Stimulated activated CD4-positive, alpha-beta T cell treated with anti-CD3 and anti-CD28 coated beads, Interleukin-4, amount 100 ng/mL, for 1 hour (primary cell): ENCODE measurements at regions not wholly inside any gene's neighbourhood (a gene's known extent, or its start where the extent isn't known, plus 50 kb on each side); places are given as distances from the start of the nearest gene placed in this dataset.

Experiments used
- DNase-seq: peaks from one replicate; pipeline ENCODE4 v3.0.0-alpha.2; 2020

GRCh38 chr10:10120671-10121070 lies 897.0 kb upstream of the CELF2 start:
- DNase-seq, result no peak

GRCh38 chr10:10125676-10126075 lies 892.0 kb upstream of the CELF2 start:
- DNase-seq, result no peak

GRCh38 chr10:10126218-10126617 lies 891.5 kb upstream of the CELF2 start:
- no peak for DNase-seq

GRCh38 chr10:10128387-10128786 lies 889.3 kb upstream of the CELF2 start:
- DNase-seq, result no peak

GRCh38 chr10:10130686-10131085 lies 887.0 kb upstream of the CELF2 start:
- no peak for DNase-seq

- no peak for DNase-seq
These were observed 885.7 kb upstream of the CELF2 start for GRCh38 chr10:10132009-10132408.

GRCh38 chr10:10133281-10133680 lies 884.4 kb upstream of the CELF2 start:
- DNase-seq, result no peak

GRCh38 chr10:10138685-10139084 lies 879.0 kb upstream of the CELF2 start:
- no peak for DNase-seq

- DNase-seq, result no peak
These were observed 875.8 kb upstream of the CELF2 start for GRCh38 chr10:10141782-10142382.

- no peak for DNase-seq
These were observed 871.1 kb upstream of the CELF2 start for GRCh38 chr10:10146604-10147003.

- DNase-seq, result no peak
These were observed 867.8 kb upstream of the CELF2 start for GRCh38 chr10:10149899-10150298.

GRCh38 chr10:10156917-10157600 lies 860.6 kb upstream of the CELF2 start:
- DNase-seq, result no peak

GRCh38 chr10:10160821-10161312 lies 856.8 kb upstream of the CELF2 start:
- DNase-seq, result no peak

- DNase-seq, result no peak
These were observed 852.8 kb upstream of the CELF2 start for GRCh38 chr10:10164848-10165247.

- DNase-seq, result no peak
These were observed 852.3 kb upstream of the CELF2 start for GRCh38 chr10:10165415-10165814.

GRCh38 chr10:10178476-10178875 lies 839.2 kb upstream of the CELF2 start:
- DNase-seq, result no peak

- DNase-seq, result no peak
These were observed 823.8 kb upstream of the CELF2 start for GRCh38 chr10:10193848-10194247.

GRCh38 chr10:10196701-10197100 lies 821.0 kb upstream of the CELF2 start:
- no peak for DNase-seq

GRCh38 chr10:10197423-10197822 lies 820.2 kb upstream of the CELF2 start:
- no peak for DNase-seq

GRCh38 chr10:10198363-10198762 lies 819.3 kb upstream of the CELF2 start:
- DNase-seq, result no peak

- DNase-seq, result no peak
These were observed 813.3 kb upstream of the CELF2 start for GRCh38 chr10:10204415-10204814.

- DNase-seq, result no peak
These were observed 811.8 kb upstream of the CELF2 start for GRCh38 chr10:10205906-10206305.

- no peak for DNase-seq
These were observed 810.1 kb upstream of the CELF2 start for GRCh38 chr10:10207538-10207937.

GRCh38 chr10:10208196-10208595 lies 809.5 kb upstream of the CELF2 start:
- DNase-seq, result no peak

GRCh38 chr10:10209167-10209566 lies 808.5 kb upstream of the CELF2 start:
- DNase-seq, result no peak
